Activated B cell treated with CpG ODN at 0.5 μM for 24 hours (primary cell): ENCODE measurements at regions not wholly inside any gene's neighbourhood (a gene's known extent, or its start where the extent isn't known, plus 50 kb on each side); places are given as distances from the start of the nearest gene placed in this dataset.

Source experiments
- ATAC-seq: fragments of 200-7000 bp; cut with Tn5 transposase; one replicate; pipeline ENCODE4 v1.10.0; 2021; ENCODE audit warnings: low read depth, mild to moderate bottlenecking, moderate library complexity
- CTCF ChIA-PET: fragments of 350-600 bp; sonication (Branson Sonifier 250); formaldehyde crosslinking; loops from one replicate; lab custom pipeline; 2021; ENCODE audit warnings: antibody characterized with exemption; lab: Charles Lee
- POLR2A ChIA-PET: fragments of 350-600 bp; sonication (Branson Sonifier 250); formaldehyde crosslinking; loops from one replicate; lab custom pipeline; 2021; ENCODE audit warnings: antibody characterized with exemption; lab: Charles Lee
- DNase-seq: peaks from one replicate; pipeline ENCODE4 v3.0.0; 2022
- H3K27ac Mint-ChIP-seq: one replicate; pipeline ENCODE4 v1.8.0; 2020; ENCODE audit warnings: mixed read lengths
- H3K27me3 Mint-ChIP-seq: one replicate; pipeline ENCODE4 v1.8.0; 2021; ENCODE audit warnings: mixed read lengths
- H3K36me3 Mint-ChIP-seq: one replicate; pipeline ENCODE4 v1.8.0; 2021; ENCODE audit warnings: low read depth, mixed read lengths
- H3K4me1 Mint-ChIP-seq: one replicate; pipeline ENCODE4 v1.8.0; 2021; ENCODE audit warnings: mixed read lengths
- H3K4me3 Mint-ChIP-seq: one replicate; pipeline ENCODE4 v1.8.0; 2020; ENCODE audit warnings: mild to moderate bottlenecking, mixed read lengths
- H3K9me3 Mint-ChIP-seq: one replicate; pipeline ENCODE4 v1.8.0; 2020; ENCODE audit warnings: mixed read lengths
- intact Hi-C: fragments of 100-400 bp; cut with micrococcal nuclease; formaldehyde crosslinking; loops from one replicate; pipeline ENCODE4 v1.15.1; 2024
- TF ChIP-seq, protein P1 (sequence below): fragments of 200-600 bp; IDR thresholded peaks from one replicate; pipeline ENCODE4 v1.8.0; 2022; ENCODE audit warnings: antibody characterized with exemption, mild to moderate bottlenecking

DNA sequence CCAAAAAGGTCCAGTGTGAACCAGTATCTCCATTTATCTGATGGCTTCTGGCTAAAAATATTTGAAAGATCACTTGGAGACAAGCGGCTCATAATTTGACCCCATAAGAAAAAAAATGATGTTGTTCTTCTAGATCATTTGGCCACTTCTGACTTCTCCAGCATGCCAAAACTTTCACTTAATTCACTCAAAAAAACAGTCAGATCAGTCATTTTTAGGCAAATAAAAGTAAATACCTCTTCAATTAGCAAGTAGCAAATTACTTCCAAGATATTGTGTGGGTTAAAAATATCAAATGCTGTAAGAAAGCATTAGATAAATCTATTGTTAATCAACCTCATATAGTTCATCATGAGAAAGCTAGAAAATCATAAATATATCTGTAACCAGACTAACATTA, 106.0 kb downstream of the ZC3H11B start:
- no peaks in the 10 kb centered on the region for H3K27me3 Mint-ChIP-seq
- ChIA-PET POLR2A (no interaction called here), CTCF (no interaction called here)
- no peaks in the 10 kb centered on the region for H3K36me3 Mint-ChIP-seq
- ATAC-seq (no peak), DNase-seq (no peak)
- H3K4me1 Mint-ChIP-seq: no peaks in the 10 kb centered on the region
- intact Hi-C loops: no loop called here
- no peak overlapping the region for H3K27ac Mint-ChIP-seq
- TF ChIP-seq, protein P1, sequence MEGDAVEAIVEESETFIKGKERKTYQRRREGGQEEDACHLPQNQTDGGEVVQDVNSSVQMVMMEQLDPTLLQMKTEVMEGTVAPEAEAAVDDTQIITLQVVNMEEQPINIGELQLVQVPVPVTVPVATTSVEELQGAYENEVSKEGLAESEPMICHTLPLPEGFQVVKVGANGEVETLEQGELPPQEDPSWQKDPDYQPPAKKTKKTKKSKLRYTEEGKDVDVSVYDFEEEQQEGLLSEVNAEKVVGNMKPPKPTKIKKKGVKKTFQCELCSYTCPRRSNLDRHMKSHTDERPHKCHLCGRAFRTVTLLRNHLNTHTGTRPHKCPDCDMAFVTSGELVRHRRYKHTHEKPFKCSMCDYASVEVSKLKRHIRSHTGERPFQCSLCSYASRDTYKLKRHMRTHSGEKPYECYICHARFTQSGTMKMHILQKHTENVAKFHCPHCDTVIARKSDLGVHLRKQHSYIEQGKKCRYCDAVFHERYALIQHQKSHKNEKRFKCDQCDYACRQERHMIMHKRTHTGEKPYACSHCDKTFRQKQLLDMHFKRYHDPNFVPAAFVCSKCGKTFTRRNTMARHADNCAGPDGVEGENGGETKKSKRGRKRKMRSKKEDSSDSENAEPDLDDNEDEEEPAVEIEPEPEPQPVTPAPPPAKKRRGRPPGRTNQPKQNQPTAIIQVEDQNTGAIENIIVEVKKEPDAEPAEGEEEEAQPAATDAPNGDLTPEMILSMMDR: no peak
- no peaks in the 10 kb centered on the region for H3K9me3 Mint-ChIP-seq
- H3K4me3 Mint-ChIP-seq: no peak overlapping the region

DNA sequence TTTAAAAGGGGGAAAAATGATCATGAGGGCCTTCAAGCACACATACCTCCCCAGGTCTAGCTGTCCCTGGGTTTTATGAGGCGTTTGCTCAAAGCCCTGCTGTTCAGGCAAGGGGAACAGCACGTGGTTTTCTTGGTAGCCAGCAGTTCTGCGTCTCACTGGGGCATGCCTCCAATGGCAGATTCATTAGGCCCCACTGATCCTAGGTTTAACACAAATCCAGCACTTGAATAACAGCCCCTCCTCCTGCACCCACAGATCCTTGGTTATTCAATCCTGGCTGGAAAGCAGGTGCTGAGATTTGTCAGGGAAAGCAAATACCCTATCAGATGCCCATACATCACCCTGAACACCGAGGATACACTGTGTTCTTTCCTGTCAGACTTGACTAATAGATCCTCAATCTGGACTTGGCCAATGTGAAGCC, 106.4 kb downstream of the ZC3H11B start:
- H3K27ac Mint-ChIP-seq: no peak overlapping the region
- no peak for ATAC-seq
- no peaks in the 10 kb centered on the region for H3K27me3 Mint-ChIP-seq
- TF ChIP-seq, protein P1: no peak
- CTCF ChIA-PET: no interaction called here
- no peaks in the 10 kb centered on the region for H3K9me3 Mint-ChIP-seq
- intact Hi-C loops: no loop called here
- no peak overlapping the region for H3K4me3 Mint-ChIP-seq
- no peaks in the 10 kb centered on the region for H3K4me1 Mint-ChIP-seq
- POLR2A ChIA-PET: no interaction called here
- H3K36me3 Mint-ChIP-seq: no peaks in the 10 kb centered on the region
- no peak for DNase-seq

DNA sequence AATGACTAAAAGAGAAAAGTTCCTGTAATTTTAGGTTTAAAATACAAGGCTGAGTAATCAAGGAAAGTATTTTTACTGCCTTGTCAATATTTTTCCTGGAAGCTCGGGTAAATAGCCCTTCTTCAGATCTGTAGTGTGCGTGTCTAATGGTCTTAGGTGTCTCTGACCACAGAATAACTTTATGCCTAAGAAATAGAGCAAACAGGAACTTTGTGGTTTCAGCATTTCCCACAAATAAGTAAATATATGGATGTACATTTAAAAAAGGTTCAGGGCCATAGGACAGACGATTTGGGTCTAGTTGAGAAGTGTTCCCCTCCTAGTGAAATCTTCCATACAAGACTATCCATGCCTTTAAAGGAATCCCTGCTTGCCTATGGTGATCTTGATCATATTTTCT, 107.0 kb downstream of the ZC3H11B start:
- DNase-seq: no peak
- Mint-ChIP-seq H3K27ac (no peak overlapping the region), H3K4me1 (no peaks in the 10 kb centered on the region), H3K4me3 (no peak overlapping the region), H3K9me3 (no peaks in the 10 kb centered on the region), H3K27me3 (no peaks in the 10 kb centered on the region), H3K36me3 (no peaks in the 10 kb centered on the region)
- POLR2A ChIA-PET: no interaction called here
- intact Hi-C loops: no loop called here
- CTCF ChIA-PET: no interaction called here
- TF ChIP-seq, protein P1: no peak
- ATAC-seq: no peak

DNA sequence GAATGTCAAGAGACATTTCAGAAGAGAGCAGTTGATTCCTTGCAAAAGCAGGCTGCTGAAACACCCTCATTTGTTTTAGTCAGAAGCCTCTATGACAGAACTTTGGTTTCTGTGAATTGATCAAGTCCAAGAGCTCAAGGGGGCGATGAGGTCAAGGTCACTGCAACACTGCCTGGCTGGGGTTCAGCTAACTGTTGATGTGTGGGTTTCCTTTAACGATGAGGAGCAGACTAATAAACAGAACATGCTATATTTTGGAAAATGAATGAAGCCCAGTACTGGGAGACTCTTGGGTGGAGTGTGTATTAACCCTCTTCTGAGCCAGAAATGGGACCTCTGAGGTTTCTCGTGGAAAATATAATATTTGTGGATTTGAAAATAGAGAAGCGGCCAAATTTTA, 109.3 kb downstream of the ZC3H11B start:
- CTCF ChIA-PET: no interaction called here
- no peaks in the 10 kb centered on the region for H3K9me3 Mint-ChIP-seq

DNA sequence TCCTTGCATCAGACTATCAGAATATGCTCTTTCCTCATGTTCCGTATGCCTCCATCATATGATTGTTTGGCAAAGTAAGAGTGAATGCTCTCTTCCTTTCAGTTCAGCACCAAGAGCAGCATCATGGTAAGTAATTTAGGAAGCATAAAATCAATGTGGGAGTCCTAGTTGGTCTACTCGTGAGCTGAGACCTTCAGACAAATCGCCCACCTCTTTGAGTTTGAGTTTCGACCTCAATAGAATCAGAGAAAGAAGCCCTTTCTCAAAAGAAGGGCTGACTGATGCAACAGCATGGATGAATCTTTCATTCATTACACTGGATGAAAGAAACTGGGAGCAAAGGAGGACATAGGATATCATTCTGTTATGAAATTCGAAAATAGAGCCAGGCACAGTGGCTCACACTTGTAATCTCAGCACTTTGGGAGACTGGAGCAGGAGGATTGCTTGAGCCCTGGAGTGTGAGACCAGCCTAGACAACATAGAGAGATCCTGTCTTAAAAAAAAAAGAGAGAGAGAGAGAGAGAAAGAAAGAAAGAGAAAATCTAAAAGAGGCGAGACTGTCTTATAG, 112.5 kb downstream of the ZC3H11B start:
- CTCF ChIA-PET: no interaction called here

More for the DNA sequence above, 109.3 kb downstream of the ZC3H11B start:
- H3K4me3 Mint-ChIP-seq: no peak overlapping the region
- DNase-seq (no peak), ATAC-seq (no peak)
- POLR2A ChIA-PET: no interaction called here
- no peak overlapping the region for H3K27ac Mint-ChIP-seq
- TF ChIP-seq, protein P1: no peak
- H3K4me1 Mint-ChIP-seq: no peaks in the 10 kb centered on the region
- peaks cover 2% of the 10 kb centered on the region for H3K27me3 Mint-ChIP-seq
- no peaks in the 10 kb centered on the region for H3K36me3 Mint-ChIP-seq
- intact Hi-C loops: no loop called here

More for the DNA sequence above, 112.5 kb downstream of the ZC3H11B start:
- Mint-ChIP-seq H3K9me3 (no peaks in the 10 kb centered on the region), H3K27ac (no peak overlapping the region), H3K36me3 (no peaks in the 10 kb centered on the region), H3K27me3 (peaks cover 2% of the 10 kb centered on the region), H3K4me1 (no peaks in the 10 kb centered on the region), H3K4me3 (no peak overlapping the region)
- intact Hi-C loops: no loop called here
- ATAC-seq (no peak), DNase-seq (no peak)
- TF ChIP-seq, protein P1: no peak
- POLR2A ChIA-PET: no interaction called here
